Urinary bladder (tissue), 3 donors: ENCODE measurements at regions not wholly inside any gene's neighbourhood (a gene's known extent, or its start where the extent isn't known, plus 50 kb on each side); places are given as distances from the start of the nearest gene placed in this dataset.

Source experiments
- DNase-seq: peaks from one replicate; pipeline ENCODE4 v3.0.0-alpha.2; 2015; ENCODE audit errors: extremely low spot score
- H3K27ac ChIP-seq: one replicate; pipeline ENCODE4 v1.5.1; 2013; ENCODE audit warnings: low read depth, mild to moderate bottlenecking, moderate library complexity
- H3K36me3 ChIP-seq: one replicate; pipeline ENCODE4 v1.6.1; 2013; ENCODE audit warnings: mild to moderate bottlenecking, moderate library complexity; ENCODE audit not compliant: insufficient read depth
- H3K4me1 ChIP-seq: one replicate; pipeline ENCODE4 v1.6.1; 2013; ENCODE audit warnings: mild to moderate bottlenecking, moderate library complexity; ENCODE audit not compliant: insufficient read depth
- H3K4me3 ChIP-seq: one replicate; pipeline ENCODE4 v1.5.1; 2013; ENCODE audit warnings: low read depth, low read length
- WGBS: extraction: QIAGEN DNeasy Blood & Tissue Kit; methylation state at CpG from one replicate; pipeline ENCODE4 v1.1.7; 2013; 5-methylcytosine and 5-hydroxymethylcytosine counted together
- donor health status: healthy with polysubstance abuse.
- donor health status: healthy.

DNA sequence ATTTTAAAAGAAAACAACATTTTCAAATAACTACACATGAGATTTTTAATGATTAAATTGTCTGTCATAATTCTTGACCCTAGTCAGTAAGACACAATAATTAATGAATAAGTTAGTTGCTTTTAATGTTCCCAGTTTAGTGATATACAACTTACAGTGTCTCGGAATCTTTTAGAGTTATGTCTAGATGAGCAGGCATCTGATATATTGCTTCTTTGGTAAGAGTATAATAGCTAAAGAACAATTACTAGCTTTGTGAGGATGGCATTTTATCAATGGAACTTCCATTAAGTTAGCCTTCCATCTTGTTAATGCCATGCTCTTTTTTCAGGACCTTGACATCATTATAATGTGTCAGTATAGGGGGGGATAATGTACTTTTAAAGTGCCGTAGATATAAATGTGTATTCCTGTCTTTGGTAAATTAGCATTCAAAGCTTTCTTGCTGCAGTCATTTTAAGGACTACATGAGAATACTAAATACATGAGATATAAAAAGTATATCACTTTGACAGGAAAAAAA, 425.1 kb downstream of the PDHA2 start:
- DNase-seq, result no peak
- 92% methylated on average over 2 of the region's 2 CpGs for WGBS
- H3K36me3 ChIP-seq, result no peaks in the 10 kb centered on the region
- H3K4me3 ChIP-seq, result no peak overlapping the region
- H3K4me1 ChIP-seq, result no peaks in the 10 kb centered on the region
- H3K27ac ChIP-seq, result no peak overlapping the region

DNA sequence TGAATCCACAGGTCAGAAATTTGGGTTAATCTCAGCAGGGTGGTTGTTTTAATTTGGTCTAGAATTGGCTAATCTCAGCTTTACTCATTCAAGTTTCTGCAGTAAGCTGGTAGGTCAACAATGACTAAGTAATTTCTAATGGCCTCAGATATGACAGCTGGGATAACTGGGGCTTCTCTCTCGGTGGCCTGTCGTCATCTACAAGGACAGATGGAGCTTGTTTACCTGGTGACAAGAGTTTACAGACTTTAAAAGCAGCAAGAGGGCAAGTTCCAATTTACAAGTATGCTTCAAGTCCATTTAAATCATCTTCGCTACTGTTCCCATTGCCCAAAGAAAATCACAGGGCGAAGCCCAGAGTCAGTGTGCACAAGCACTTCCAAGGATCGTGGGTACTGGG, 453.9 kb downstream of the PDHA2 start:
- no peak for DNase-seq
- 80% methylated on average over 5 of the region's 5 CpGs for WGBS
- Histone ChIP-seq H3K4me3 (no peak overlapping the region), H3K27ac (no peak overlapping the region), H3K36me3 (no peaks in the 10 kb centered on the region), H3K4me1 (no peaks in the 10 kb centered on the region)

DNA sequence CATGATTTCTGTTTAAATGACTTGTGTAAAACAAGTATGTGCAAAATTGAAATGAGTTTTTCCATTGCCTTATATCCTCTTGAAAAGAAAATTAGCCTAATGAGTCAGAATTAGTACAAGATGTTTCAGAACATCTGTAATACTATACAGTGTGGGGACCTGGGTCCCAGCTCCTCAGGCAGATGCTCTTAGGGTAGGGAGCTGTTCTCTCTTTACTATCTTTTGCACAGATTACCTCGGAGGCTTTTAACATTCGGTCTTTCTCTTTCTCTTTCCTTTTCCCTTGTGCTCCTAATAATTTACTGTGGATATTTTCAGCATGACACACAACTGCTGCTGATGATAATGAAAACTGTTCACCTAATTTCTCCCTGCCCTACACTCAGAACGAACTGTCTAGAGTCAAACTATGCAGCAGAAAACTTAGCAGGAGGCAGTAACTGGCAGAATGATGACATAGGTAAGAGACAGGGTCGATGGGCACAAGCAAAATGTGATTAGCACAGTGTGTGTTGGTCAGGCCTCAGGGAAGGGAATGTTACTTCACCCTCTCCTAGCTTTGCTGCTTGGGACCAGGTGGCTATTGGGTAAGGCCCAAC, 455.3 kb downstream of the PDHA2 start:
- 64% methylated on average over 4 of the region's 4 CpGs for WGBS
- Histone ChIP-seq H3K27ac (no peak overlapping the region), H3K4me1 (no peaks in the 10 kb centered on the region), H3K36me3 (no peaks in the 10 kb centered on the region), H3K4me3 (no peak overlapping the region)
- DNase-seq, result no peak

DNA sequence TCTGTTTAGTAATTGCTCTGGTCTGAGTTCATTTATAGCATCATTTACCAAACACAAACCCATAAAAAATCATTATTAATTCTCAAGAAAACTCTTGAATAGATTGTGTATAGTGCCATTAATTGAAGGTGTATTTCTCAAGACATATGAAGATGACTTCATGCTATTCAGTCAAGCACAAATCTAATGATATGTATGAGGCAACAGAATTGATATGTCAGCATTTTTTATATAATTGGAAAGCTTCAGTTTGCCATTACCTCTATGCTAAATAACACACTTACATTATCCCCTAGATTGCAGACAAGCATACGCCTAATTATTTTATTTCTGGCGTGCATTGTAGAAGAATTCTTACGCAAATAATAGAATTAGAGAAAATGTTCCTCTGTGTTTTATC, 461.8 kb downstream of the PDHA2 start:
- Histone ChIP-seq H3K4me1 (no peaks in the 10 kb centered on the region), H3K27ac (no peak overlapping the region), H3K36me3 (no peaks in the 10 kb centered on the region), H3K4me3 (no peak overlapping the region)
- DNase-seq, result no peak
- 90% methylated on average over 3 of the region's 3 CpGs for WGBS

DNA sequence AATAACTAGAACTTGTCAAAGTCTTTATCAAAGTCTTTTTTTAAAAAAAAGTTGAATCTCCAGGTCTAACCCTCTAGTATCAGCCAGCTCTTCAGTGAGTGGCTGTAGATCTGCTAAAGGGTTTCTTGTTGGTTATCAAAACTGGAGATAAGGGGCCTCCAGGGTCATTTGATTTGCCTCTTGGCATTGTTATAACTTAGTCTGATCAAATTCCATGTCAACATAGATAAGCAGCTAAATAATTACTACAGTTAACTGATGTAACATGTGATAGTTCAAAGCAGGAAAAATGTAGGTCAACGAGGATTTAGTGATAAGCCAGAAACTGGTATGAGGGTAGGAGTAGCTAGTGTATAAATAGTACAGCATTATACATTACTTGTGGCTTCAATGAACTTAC, 465.1 kb downstream of the PDHA2 start:
- no peaks in the 10 kb centered on the region for H3K4me1 ChIP-seq
- no peak for DNase-seq
- no peak overlapping the region for H3K27ac ChIP-seq
- 26% methylated on average over 1 of the region's 1 CpG for WGBS
- H3K36me3 ChIP-seq, result no peaks in the 10 kb centered on the region
- H3K4me3 ChIP-seq, result no peak overlapping the region

DNA sequence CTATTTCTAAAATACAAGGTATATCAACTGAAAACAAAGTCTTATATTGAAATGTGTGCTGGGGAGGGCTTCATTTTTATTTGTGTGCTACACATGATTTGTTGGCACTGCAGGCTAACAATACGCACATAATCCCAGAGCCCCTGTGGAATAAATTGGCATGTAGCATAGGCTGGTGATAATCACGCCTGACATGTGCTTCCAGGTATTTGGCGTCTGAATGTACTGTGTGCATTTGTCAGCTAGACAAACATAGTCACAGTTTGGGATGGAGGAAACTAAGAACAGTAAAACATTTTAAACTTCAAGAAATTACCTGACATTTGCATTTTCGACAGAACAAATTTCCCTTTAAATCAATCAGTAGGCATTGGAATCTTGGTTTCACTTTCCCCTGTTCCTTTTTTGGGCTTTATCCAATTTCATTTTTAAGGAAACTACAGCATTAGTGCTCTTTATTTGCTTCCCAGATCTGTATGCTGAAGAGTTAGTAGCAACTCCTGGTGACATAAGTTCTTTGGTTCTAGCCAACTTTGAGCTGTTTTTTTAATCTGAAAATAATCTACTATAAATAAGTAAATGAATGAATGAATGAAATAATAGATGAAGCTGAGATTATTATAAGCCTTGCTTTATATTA, 472.3 kb downstream of the PDHA2 start:
- 70% methylated on average over 4 of the region's 4 CpGs for WGBS
- no peaks in the 10 kb centered on the region for H3K4me1 ChIP-seq
- no peak overlapping the region for H3K4me3 ChIP-seq
- no peaks in the 10 kb centered on the region for H3K36me3 ChIP-seq
- no peak for DNase-seq
- H3K27ac ChIP-seq, result no peak overlapping the region

DNA sequence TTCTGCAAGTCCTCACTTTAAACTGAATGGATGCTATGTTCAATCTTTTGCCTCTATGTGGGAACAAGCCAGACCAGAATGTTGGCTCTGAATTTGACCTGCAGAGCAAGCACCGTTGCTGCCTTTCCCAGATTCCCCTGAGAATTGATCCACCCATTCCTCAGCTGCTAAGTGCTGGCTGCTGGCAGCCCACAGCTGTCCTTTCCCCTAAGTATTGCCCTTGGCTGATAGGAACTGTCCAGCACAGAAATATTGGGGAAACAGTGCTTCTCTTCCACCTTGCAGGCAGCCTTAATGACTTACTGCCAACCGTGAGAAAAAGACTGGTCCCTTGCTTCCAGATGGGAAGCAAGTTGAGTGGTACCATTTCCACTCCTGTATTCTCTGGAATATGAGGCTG, 475.9 kb downstream of the PDHA2 start:
- Histone ChIP-seq H3K4me3 (no peak overlapping the region), H3K4me1 (no peaks in the 10 kb centered on the region), H3K27ac (no peak overlapping the region), H3K36me3 (no peaks in the 10 kb centered on the region)
- DNase-seq, result no peak
- WGBS, result 23% methylated on average over 2 of the region's 2 CpGs

DNA sequence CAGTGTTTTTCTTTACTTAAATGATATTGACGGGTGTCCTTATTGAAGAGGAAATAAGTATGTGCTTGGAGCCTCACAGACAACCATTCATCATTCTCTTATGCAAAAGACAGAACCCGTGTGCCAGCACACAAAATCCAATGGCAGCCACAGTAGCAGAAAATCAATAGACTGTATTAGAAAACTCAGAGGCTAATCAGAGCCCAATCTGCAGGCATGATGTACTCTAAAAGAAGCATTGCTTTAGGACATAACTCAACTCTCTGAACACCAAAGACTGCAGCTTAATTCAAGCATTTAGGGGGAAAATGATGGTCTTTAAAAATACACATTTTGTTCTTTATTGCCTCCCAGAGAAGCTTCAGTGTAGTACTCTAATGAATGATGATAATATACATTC, 476.9 kb downstream of the PDHA2 start:
- Histone ChIP-seq H3K36me3 (no peaks in the 10 kb centered on the region), H3K4me3 (no peak overlapping the region), H3K4me1 (no peaks in the 10 kb centered on the region), H3K27ac (no peak overlapping the region)
- 72% methylated on average over 2 of the region's 2 CpGs for WGBS
- no peak for DNase-seq

DNA sequence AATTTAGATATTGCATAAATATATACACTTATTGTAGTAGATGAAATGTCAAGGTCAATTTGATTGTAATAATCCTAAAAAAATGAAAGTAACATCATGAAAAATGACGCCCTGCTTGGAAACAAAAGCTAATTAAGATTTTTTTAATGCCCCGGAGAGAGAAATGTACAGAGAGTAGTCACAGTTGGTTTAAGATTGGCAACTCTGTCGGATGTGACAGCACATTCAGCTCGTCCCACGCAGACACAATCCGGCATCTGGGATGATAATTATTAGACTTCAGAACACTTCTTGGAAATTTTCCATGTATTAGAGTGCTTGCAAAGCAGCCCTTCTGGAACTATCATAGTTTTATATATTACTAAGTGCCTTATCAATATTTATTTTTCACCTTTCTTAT, 478.0 kb downstream of the PDHA2 start:
- Histone ChIP-seq H3K36me3 (no peaks in the 10 kb centered on the region), H3K27ac (no peak overlapping the region), H3K4me3 (no peak overlapping the region), H3K4me1 (no peaks in the 10 kb centered on the region)
- WGBS, result 87% methylated on average over 6 of the region's 6 CpGs
- DNase-seq, result no peak

DNA sequence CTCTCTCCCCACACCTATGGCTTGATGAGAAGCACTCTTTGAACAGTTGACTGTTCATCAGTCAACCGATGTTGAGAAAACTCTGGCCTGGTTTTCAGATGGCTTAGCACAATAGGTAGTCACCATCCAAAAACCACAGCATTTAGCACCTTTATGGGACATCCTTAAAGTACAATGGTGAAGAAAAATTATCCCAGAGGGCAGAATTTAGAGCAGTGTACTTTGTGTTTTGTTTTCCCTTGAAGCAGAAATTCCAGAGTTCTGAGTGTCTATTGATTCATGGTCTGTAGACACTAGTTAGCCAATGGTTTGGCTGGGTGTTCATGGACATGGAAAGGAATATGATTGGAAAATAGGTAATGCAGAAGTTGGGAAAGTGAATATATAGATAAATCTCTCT, 487.0 kb downstream of the PDHA2 start:
- H3K4me1 ChIP-seq, result no peaks in the 10 kb centered on the region
- no peak for DNase-seq
- no peak overlapping the region for H3K4me3 ChIP-seq
- H3K27ac ChIP-seq, result no peak overlapping the region
- H3K36me3 ChIP-seq, result no peaks in the 10 kb centered on the region
- 94% methylated on average over 1 of the region's 1 CpG for WGBS

DNA sequence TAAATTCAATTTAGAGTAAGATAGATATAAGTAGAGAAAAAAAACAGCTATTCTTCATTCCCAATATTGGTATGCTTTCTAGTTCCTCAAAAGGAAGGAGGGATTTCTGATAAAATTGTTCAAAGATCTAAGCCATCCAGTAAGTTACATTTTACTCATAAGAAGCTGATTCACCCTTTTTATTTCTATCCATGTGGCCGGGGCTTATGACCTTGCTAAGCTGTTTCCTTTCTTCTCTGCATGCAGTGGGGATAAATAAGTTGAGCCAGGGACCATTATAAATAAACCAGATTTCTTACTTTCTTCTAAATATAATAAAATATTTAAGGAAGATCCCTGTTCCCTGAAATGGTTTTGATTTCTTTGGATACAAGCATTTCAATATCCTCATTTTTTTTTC, 502.3 kb downstream of the PDHA2 start:
- Histone ChIP-seq H3K4me3 (no peak overlapping the region), H3K36me3 (no peaks in the 10 kb centered on the region), H3K4me1 (no peaks in the 10 kb centered on the region), H3K27ac (no peak overlapping the region)
- DNase-seq, result no peak
- 35% methylated on average over 1 of the region's 1 CpG for WGBS

DNA sequence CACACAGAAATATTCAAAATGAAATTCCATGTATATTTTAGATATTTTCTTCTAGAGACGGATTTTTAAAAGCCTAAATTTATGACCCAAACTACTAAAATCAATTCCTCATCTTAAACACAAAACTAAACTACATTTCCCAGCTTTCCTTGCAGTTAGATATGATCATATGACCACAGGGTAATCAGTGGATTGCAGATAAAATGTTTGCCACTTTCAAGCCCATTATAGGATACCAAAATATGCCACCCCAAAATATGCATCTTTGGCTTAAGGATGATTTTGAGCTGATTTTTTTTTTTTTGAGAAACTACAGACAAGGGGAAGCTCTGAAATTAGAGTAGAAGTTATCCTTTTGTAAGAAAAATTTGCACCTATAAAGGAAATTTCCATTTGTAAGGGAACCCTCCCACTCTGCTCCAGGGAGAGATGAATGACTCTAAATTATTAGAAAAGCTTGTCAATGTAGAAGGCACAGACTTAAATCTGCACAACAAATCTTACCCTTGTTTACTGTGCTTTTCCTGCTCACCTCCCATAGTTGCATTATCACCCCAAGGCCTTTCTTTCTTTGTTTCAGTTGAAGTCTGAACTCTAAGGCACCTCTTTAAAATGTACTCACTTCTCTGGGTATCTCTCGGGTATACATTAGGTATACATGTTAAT, 503.0 kb downstream of the PDHA2 start:
- H3K36me3 ChIP-seq, result no peaks in the 10 kb centered on the region
- no peak for DNase-seq
- 63% methylated on average over 2 of the region's 2 CpGs for WGBS
- H3K4me1 ChIP-seq, result no peaks in the 10 kb centered on the region
- no peak overlapping the region for H3K27ac ChIP-seq
- H3K4me3 ChIP-seq, result no peak overlapping the region

DNA sequence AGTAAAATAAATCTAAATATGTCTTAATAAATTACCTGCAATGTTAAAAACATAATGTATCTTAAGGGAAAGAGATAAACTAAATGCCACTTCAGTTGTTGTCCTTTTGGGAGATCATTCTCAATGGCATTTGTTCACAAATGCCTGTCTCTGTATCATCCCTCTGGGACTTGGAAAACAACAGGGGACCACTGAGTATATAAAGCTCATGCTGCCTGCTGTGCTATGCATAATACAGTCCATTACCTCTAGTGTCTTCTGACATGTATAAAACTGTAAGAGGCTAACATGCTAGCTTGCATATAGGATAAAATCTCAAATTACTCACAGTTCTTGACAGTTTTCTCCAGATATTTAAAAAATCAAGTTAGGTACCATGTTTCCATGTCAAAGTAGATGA, 503.9 kb downstream of the PDHA2 start:
- Histone ChIP-seq H3K27ac (no peak overlapping the region), H3K4me1 (no peaks in the 10 kb centered on the region), H3K4me3 (no peak overlapping the region), H3K36me3 (no peaks in the 10 kb centered on the region)
- no peak for DNase-seq

DNA sequence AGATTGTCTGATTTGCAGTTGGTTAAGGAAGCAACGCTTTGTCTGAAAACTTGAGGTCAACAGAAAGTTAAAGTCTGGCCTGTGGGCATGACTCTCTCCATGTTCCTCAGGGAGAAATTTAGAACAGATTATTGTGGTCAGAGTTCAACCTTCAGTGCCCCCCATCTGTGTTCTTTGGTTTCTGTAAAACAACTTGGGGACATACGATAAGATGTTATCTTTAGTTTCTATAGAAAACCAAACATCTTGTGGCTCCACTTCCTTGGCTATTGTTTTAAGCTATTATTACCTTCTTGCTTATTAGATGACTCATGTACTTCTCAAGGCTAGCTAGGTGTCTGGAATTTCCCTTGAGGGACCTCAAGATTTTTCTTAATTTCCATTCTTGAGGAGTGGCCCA, 507.7 kb downstream of the PDHA2 start:
- Histone ChIP-seq H3K4me1 (no peaks in the 10 kb centered on the region), H3K27ac (no peak overlapping the region), H3K36me3 (no peaks in the 10 kb centered on the region), H3K4me3 (no peak overlapping the region)
- 85% methylated on average over 2 of the region's 2 CpGs for WGBS
- no peak for DNase-seq
